Brain microvascular endothelial cell (primary cell): ENCODE measurements at regions not wholly inside any gene's neighbourhood (a gene's known extent, or its start where the extent isn't known, plus 50 kb on each side); places are given as distances from the start of the nearest gene placed in this dataset.

Experiments
- DNase-seq: peaks from one replicate; pipeline ENCODE4 v3.0.0-alpha.2; 2020
- H3K27ac ChIP-seq: fragments of 250-450 bp; sonication (Bioruptor Pico); 2 replicates; pipeline ENCODE4 v1.5.1; 2020; ENCODE audit warnings: mild to moderate bottlenecking, moderate library complexity
- H3K27me3 ChIP-seq: fragments of 250-450 bp; sonication (Bioruptor Pico); replicated peaks from 2 replicates; pipeline ENCODE4 v1.5.1; 2020; ENCODE audit warnings: mild to moderate bottlenecking
- H3K36me3 ChIP-seq: fragments of 250-450 bp; sonication (Bioruptor Pico); replicated peaks from 2 replicates; pipeline ENCODE4 v1.5.1; 2020; ENCODE audit warnings: mild to moderate bottlenecking
- H3K4me3 ChIP-seq: 2 replicates; pipeline ENCODE4 v1.5.1; 2011; ENCODE audit warnings: low read depth, mild to moderate bottlenecking, control low read depth, low read length, moderate library complexity
- in situ Hi-C: cut with HindIII; loops from 2 replicates; pipeline ENCODE4 v1.10.0; 2017; ENCODE audit warnings: low sequenced_read_pairs, low pct_ligation_motif_present
- TF ChIP-seq, protein P1 (sequence below): IDR thresholded peaks from 2 replicates; pipeline ENCODE4 v1.5.1; 2011; ENCODE audit warnings: low read depth, mild to moderate bottlenecking, moderate library complexity, low read length, control low read depth, inconsistent platforms; ENCODE audit errors: missing control alignments

- Histone ChIP-seq H3K36me3 (no peaks in the 10 kb centered on the region), H3K27ac (no peak overlapping the region), H3K4me3 (no peak overlapping the region), H3K27me3 (no peaks in the 10 kb centered on the region)
- DNase-seq: no peak
- in situ Hi-C loops: no loop called here
- TF ChIP-seq, protein P1, sequence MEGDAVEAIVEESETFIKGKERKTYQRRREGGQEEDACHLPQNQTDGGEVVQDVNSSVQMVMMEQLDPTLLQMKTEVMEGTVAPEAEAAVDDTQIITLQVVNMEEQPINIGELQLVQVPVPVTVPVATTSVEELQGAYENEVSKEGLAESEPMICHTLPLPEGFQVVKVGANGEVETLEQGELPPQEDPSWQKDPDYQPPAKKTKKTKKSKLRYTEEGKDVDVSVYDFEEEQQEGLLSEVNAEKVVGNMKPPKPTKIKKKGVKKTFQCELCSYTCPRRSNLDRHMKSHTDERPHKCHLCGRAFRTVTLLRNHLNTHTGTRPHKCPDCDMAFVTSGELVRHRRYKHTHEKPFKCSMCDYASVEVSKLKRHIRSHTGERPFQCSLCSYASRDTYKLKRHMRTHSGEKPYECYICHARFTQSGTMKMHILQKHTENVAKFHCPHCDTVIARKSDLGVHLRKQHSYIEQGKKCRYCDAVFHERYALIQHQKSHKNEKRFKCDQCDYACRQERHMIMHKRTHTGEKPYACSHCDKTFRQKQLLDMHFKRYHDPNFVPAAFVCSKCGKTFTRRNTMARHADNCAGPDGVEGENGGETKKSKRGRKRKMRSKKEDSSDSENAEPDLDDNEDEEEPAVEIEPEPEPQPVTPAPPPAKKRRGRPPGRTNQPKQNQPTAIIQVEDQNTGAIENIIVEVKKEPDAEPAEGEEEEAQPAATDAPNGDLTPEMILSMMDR: no peak
These were observed 50.0 kb upstream of the FRMD4A start for GRCh38 chr10:14380746-14381145.
